Gastroesophageal sphincter (tissue), 4 donors: ENCODE measurements at regions not wholly inside any gene's neighbourhood (a gene's known extent, or its start where the extent isn't known, plus 50 kb on each side); places are given as distances from the start of the nearest gene placed in this dataset.

Experiments used
- ATAC-seq: fragments of 150-250 bp; one replicate; pipeline ENCODE4 v1.9.1; 2016; ENCODE audit warnings: mild to moderate bottlenecking, moderate library complexity
- H3K27ac ChIP-seq, 4 donors: fragments of 200-600 bp; sonication (generic) in 3 of 4; 1 replicate in 3 of 4; 2 replicates in 1 of 4; pipeline ENCODE4 v1.5.1; 2016 to 2019
- H3K27me3 ChIP-seq: fragments of 200-600 bp; sonication (generic); one replicate; pipeline ENCODE4 v1.5.1; 2019
- H3K36me3 ChIP-seq, 2 donors: fragments of 200-600 bp; sonication (generic); one replicate each; pipeline ENCODE4 v1.5.1; 2019; ENCODE audit warnings: control low read depth in 1 of 2
- H3K4me1 ChIP-seq, 3 donors: fragments of 200-600 bp; sonication (generic); 1 replicate in 2 of 3; 2 replicates in 1 of 3; pipeline ENCODE4 v1.5.1; 2016 to 2019; ENCODE audit warnings: control low read depth in 2 of 3
- H3K4me3 ChIP-seq, 2 donors: fragments of 200-600 bp; sonication (generic); one replicate each; pipeline ENCODE4 v1.5.1; 2019; ENCODE audit warnings: mild to moderate bottlenecking in 1 of 2, moderate library complexity in 1 of 2
- H3K9me3 ChIP-seq, 3 donors: fragments of 200-600 bp; sonication (generic); one replicate each; pipeline ENCODE4 v1.5.1; 2017 to 2019; ENCODE audit warnings: control low read depth in 2 of 3
- EP300 ChIP-seq: sonication (generic); formaldehyde crosslinking; IDR thresholded peaks from one replicate; pipeline ENCODE4 v1.6.1; 2017; ENCODE audit warnings: antibody characterized with exemption, mild to moderate bottlenecking
- POLR2A ChIP-seq, 2 donors: fragments of 450-650 bp; IDR thresholded peaks; one replicate each; pipeline ENCODE4 v1.6.1; 2017; ENCODE audit warnings: antibody characterized with exemption in 2 of 2, mild to moderate bottlenecking in 2 of 2, moderate library complexity in 1 of 2
- POLR2AphosphoS5 ChIP-seq: sonication (generic); formaldehyde crosslinking; IDR thresholded peaks from one replicate; pipeline ENCODE4 v1.6.1; 2017; ENCODE audit warnings: antibody characterized with exemption
- WGBS, 2 donors: methylation state at CpG; one replicate each; pipeline ENCODE4 v1.1.5; 2018; ENCODE audit warnings: low coverage in 1 of 2; 5-methylcytosine and 5-hydroxymethylcytosine counted together
- TF ChIP-seq, protein P1 (sequence below), 4 experiments: fragments of 200-600 bp in 2 of 4; fragments of 450-650 bp in 2 of 4; sonication (generic) in 1 of 4; IDR thresholded peaks; one replicate each; pipeline ENCODE4 v1.5.1; 2017 to 2019; ENCODE audit warnings: antibody characterized with exemption in 4 of 4, mild to moderate bottlenecking in 2 of 4, moderate library complexity in 2 of 4

DNA sequence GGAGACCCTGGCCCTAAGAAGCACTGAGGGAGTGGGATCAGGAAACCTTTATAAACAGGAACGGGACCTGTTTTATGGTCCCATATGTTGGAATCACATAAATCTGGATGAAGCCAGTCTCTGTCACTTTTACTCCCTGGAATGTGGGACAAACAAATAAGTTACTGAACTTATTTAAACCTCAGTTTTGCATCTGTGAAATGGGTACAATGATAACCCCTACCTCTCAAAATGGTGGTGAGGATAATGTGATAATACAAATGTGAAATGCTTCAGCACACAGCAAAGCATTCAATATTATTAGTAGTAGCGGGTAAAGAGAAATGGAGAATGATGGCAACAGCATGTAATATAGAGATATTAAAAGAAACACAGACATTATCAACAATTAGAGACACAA lies 298.9 kb downstream of the ZSWIM6 start:
- no peak for ATAC-seq
- Histone ChIP-seq H3K4me3 (no peak overlapping the region), H3K27ac (peak overlapping the region in 3 of 4 donors; percentile 9 to 78 (median 74)), H3K36me3 (no peaks in the 10 kb centered on the region), H3K27me3 (no peaks in the 10 kb centered on the region), H3K9me3 (no peaks in the 10 kb centered on the region), H3K4me1 (peaks cover 0 to 26% (median 0%) of the 10 kb centered on the region in 3 donors)
- TF ChIP-seq, protein P1, sequence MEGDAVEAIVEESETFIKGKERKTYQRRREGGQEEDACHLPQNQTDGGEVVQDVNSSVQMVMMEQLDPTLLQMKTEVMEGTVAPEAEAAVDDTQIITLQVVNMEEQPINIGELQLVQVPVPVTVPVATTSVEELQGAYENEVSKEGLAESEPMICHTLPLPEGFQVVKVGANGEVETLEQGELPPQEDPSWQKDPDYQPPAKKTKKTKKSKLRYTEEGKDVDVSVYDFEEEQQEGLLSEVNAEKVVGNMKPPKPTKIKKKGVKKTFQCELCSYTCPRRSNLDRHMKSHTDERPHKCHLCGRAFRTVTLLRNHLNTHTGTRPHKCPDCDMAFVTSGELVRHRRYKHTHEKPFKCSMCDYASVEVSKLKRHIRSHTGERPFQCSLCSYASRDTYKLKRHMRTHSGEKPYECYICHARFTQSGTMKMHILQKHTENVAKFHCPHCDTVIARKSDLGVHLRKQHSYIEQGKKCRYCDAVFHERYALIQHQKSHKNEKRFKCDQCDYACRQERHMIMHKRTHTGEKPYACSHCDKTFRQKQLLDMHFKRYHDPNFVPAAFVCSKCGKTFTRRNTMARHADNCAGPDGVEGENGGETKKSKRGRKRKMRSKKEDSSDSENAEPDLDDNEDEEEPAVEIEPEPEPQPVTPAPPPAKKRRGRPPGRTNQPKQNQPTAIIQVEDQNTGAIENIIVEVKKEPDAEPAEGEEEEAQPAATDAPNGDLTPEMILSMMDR (IDR thresholded peaks at IDR 0.05): no peak
- TF ChIP-seq POLR2A (IDR thresholded peaks at IDR 0.05) (no peak), POLR2AphosphoS5 (no peak), EP300 (no peak)
- 88 to 91% methylated on average over 2 of the region's 2 CpGs for WGBS, 2 donors

DNA sequence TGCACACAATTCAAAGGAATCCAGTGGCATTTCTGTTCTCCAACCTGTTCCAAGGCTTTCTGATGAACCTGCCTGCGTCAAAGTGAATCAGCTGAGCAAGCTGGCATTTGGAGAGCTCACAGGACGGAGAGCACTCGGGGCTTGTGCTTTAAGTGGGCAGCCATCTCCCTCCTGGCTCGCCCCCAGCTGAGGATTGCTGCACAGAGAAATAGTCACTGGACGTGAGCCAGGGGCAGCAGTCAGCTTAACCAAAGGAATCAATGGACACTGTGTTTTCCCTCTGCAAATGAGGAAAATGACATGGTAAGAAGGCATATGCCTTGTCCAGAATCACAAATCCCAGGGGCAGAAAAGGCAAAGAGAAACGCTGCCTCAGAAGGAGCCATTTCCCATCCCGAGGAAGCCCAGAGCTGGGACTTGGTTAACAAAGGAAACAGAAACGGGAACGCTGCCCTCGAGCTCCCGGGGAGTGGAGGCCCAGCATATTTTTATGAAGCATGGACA lies 299.4 kb downstream of the ZSWIM6 start:
- H3K36me3 ChIP-seq: no peaks in the 10 kb centered on the region
- TF ChIP-seq POLR2A (IDR thresholded peaks at IDR 0.05) (no peak), POLR2AphosphoS5 (peak; percentile 57)
- ATAC-seq: peak; percentile 71
- 0 to 11% methylated on average over 9 to 10 of the region's 11 CpGs for WGBS, 2 donors
- peaks cover 0 to 20% (median 0%) of the 10 kb centered on the region in 3 donors for H3K4me1 ChIP-seq
- no peaks in the 10 kb centered on the region for H3K9me3 ChIP-seq
- peak overlapping the region in 3 of 4 donors; percentile 65 to 78 (median 74) for H3K27ac ChIP-seq
- H3K27me3 ChIP-seq: no peaks in the 10 kb centered on the region
- H3K4me3 ChIP-seq: peak overlapping the region in 1 of 2 donors; percentile 6

DNA sequence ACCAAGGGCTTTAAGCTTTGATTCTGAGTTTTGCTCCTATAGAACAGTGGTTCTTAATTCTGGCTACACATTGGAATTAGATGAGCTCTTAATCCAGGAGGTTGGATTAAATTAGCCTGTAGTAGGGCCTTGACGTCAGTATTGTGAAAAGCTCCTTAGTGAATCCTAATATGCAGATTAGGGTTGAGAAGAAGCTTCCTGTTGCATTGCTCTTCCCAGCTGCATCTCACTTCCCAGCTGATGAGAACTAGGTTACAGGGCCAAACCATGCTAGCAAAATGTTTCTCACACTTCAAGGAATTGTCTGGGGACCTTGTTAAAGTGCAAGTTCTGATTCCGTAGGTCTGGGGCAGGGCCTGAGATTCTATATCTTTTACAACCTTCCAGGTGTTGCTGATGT lies 300.0 kb downstream of the ZSWIM6 start:
- TF ChIP-seq EP300 (no peak), POLR2A (IDR thresholded peaks at IDR 0.05) (no peak), POLR2AphosphoS5 (no peak)
- TF ChIP-seq, protein P1 (IDR thresholded peaks at IDR 0.05): no peak
- Histone ChIP-seq H3K36me3 (no peaks in the 10 kb centered on the region), H3K27me3 (no peaks in the 10 kb centered on the region), H3K4me3 (no peak overlapping the region), H3K4me1 (peaks cover 0 to 16% (median 0%) of the 10 kb centered on the region in 3 donors), H3K9me3 (no peaks in the 10 kb centered on the region), H3K27ac (peak overlapping the region in 3 of 4 donors; percentile 65 to 78 (median 74))
- 63% methylated on average over 1 to 2 of the region's 2 CpGs for WGBS, 2 donors
- ATAC-seq: no peak

DNA sequence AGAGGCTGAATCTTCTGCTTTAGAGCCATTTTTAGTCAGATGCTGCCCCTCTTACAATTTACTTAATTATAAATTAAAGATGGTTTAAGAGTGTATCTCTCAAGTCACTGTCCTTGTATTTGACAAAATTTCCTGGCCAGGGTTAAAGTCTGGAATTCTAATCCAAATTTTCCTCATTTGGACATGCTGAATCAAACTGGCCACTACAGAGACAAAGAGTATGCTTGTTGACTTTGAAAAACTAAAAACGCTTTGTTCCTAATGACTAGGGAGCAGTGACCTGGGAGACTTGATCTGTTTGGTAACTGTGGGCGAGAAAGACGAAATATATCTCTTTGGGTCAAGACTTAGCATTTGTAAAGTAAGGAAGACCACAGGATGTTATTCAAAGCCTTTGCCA lies 303.2 kb downstream of the ZSWIM6 start:
- ATAC-seq: no peak
- H3K27me3 ChIP-seq: no peaks in the 10 kb centered on the region
- WGBS, 2 donors: 97 to 100% methylated on average over 1 to 3 of the region's 3 CpGs
- H3K27ac ChIP-seq: no peak overlapping the region
- no peak overlapping the region for H3K4me3 ChIP-seq
- H3K4me1 ChIP-seq: peaks cover 0 to 19% (median 0%) of the 10 kb centered on the region in 3 donors
- H3K36me3 ChIP-seq: no peaks in the 10 kb centered on the region
- no peak for TF ChIP-seq POLR2A (IDR thresholded peaks at IDR 0.05)
- TF ChIP-seq, protein P1 (IDR thresholded peaks at IDR 0.05): no peak
- no peak for TF ChIP-seq POLR2AphosphoS5
- no peak for TF ChIP-seq EP300
- no peaks in the 10 kb centered on the region for H3K9me3 ChIP-seq

DNA sequence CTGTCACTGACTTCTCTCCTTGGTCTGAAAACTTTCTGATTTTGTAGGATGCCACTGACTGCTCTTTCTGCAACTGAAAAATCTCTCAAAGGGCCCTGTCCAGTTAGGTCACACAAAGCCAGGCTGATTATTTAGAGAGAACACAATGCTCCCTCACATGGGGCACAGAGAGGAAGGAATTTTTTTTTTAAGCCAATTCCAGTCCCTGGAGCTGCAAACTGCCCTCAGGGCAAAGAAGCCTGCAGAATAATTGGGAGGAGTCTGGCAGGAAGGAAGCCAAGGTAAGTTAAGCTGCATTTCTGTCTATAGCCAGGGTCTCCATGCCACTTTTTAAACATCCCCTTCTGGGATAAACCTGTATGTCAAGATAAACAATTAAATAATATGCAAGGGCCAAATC lies 305.5 kb downstream of the ZSWIM6 start:
- no peak for TF ChIP-seq POLR2A (IDR thresholded peaks at IDR 0.05)
- TF ChIP-seq, protein P1 (IDR thresholded peaks at IDR 0.05): no peak
- no peak for TF ChIP-seq POLR2AphosphoS5
- no peak for TF ChIP-seq EP300
- H3K27me3 ChIP-seq: no peaks in the 10 kb centered on the region
- no peaks in the 10 kb centered on the region for H3K36me3 ChIP-seq
- no peak for ATAC-seq
- peaks cover 0 to 4% (median 0%) of the 10 kb centered on the region in 3 donors for H3K4me1 ChIP-seq
- no peaks in the 10 kb centered on the region for H3K9me3 ChIP-seq
- no peak overlapping the region for H3K4me3 ChIP-seq
- peak overlapping the region in 1 of 4 donors; percentile 44 for H3K27ac ChIP-seq
